Caco-2 (cell line): ENCODE measurements at regions not wholly inside any gene's neighbourhood (a gene's known extent, or its start where the extent isn't known, plus 50 kb on each side); places are given as distances from the start of the nearest gene placed in this dataset.
A peak's percentile ranks its signal among the peaks of the same experiment; 100 is the strongest.

Experiments
- BruUV-seq: library from RNA; stranded (reverse); fragments of 400-500 nt; replicated peaks from 2 replicates; lab custom pipeline; 2021; lab: Mats Ljungman, UMichigan
- CTCF ChIA-PET: fragments of 300-600 bp; sonication (Branson Sonifier 250); formaldehyde crosslinking; loops from one replicate; lab custom pipeline; 2022; ENCODE audit warnings: antibody characterized with exemption; lab: Charles Lee
- POLR2A ChIA-PET: fragments of 300-600 bp; sonication (Branson Sonifier 250); formaldehyde crosslinking; loops from one replicate; lab custom pipeline; 2022; ENCODE audit warnings: antibody characterized with exemption; lab: Charles Lee
- DNase-seq, 2 experiments: peaks; one replicate each; pipeline versions ENCODE4 v3.0.0 to v3.0.0-alpha.2; 2020 to 2022
- H3K27me3 ChIP-seq: replicated peaks from 2 replicates; pipeline ENCODE4 v1.6.0; 2011; ENCODE audit warnings: low read length; ENCODE audit not compliant: control insufficient read depth, insufficient read depth
- H3K36me3 ChIP-seq: 2 replicates; pipeline ENCODE4 v1.5.1; 2011; ENCODE audit warnings: low read length; ENCODE audit not compliant: control insufficient read depth, insufficient read depth
- H3K4me1 ChIP-seq: fragments of 250-450 bp; sonication (Bioruptor Pico); 2 replicates; pipeline ENCODE4 v1.5.1; 2020; ENCODE audit warnings: mild to moderate bottlenecking
- H3K4me3 ChIP-seq: 2 replicates; pipeline ENCODE4 v1.5.1; 2011; ENCODE audit warnings: low read depth, mild to moderate bottlenecking, control low read depth, low read length
- H3K9me3 ChIP-seq: fragments of 250-450 bp; sonication (Bioruptor Pico); 2 replicates; pipeline ENCODE4 v1.5.1; 2020; ENCODE audit warnings: mild to moderate bottlenecking, moderate library complexity
- H3K27ac Mint-ChIP-seq: one replicate; pipeline ENCODE4 v1.8.0; 2022; ENCODE audit warnings: mixed read lengths; ENCODE audit not compliant: unreplicated experiment
- H3K27me3 Mint-ChIP-seq: one replicate; pipeline ENCODE4 v1.8.0; 2022; ENCODE audit warnings: mixed read lengths; ENCODE audit not compliant: insufficient read depth, unreplicated experiment
- H3K36me3 Mint-ChIP-seq: one replicate; pipeline ENCODE4 v1.8.0; 2022; ENCODE audit warnings: mild to moderate bottlenecking, mixed read lengths; ENCODE audit not compliant: insufficient read depth, unreplicated experiment
- H3K4me1 Mint-ChIP-seq: one replicate; pipeline ENCODE4 v1.8.0; 2022; ENCODE audit warnings: low read depth, mixed read lengths; ENCODE audit not compliant: unreplicated experiment
- H3K4me3 Mint-ChIP-seq: one replicate; pipeline ENCODE4 v1.8.0; 2022; ENCODE audit warnings: mild to moderate bottlenecking, moderate library complexity, mixed read lengths; ENCODE audit not compliant: unreplicated experiment
- H3K9me3 Mint-ChIP-seq: one replicate; pipeline ENCODE4 v1.8.0; 2022; ENCODE audit warnings: mixed read lengths; ENCODE audit not compliant: unreplicated experiment
- CTCF ChIP-seq, 2 experiments: fragments of 200-600 bp in 1 of 2; IDR thresholded peaks; 1 replicate in 1 of 2; 2 replicates in 1 of 2; pipeline versions ENCODE4 v1.5.1 to v1.8.0; 2011 to 2022; ENCODE audit warnings: antibody characterized with exemption in 1 of 2, control low read depth in 1 of 2, inconsistent platforms in 1 of 2, low read depth in 1 of 2, low read length in 1 of 2, mild to moderate bottlenecking in 1 of 2, moderate library complexity in 1 of 2; ENCODE audit not compliant: insufficient read depth in 1 of 2, severe bottlenecking in 1 of 2, unreplicated experiment in 1 of 2
- intact Hi-C: fragments of 100-400 bp; cut with micrococcal nuclease; formaldehyde crosslinking; loops from one replicate; pipeline ENCODE4 v1.10.0; 2022; ENCODE audit not compliant: unreplicated experiment

GRCh38 chr1:58849551-58849950 lies 65.7 kb upstream of the JUN start:
- Mint-ChIP-seq H3K4me1 (no peaks in the 10 kb centered on the region), H3K4me3 (no peak overlapping the region), H3K9me3 (no peaks in the 10 kb centered on the region), H3K36me3 (no peaks in the 10 kb centered on the region), H3K27ac (no peak overlapping the region), H3K27me3 (no peaks in the 10 kb centered on the region)
- H3K9me3 ChIP-seq: no peaks in the 10 kb centered on the region
- ChIA-PET CTCF (no interaction called here), POLR2A (no interaction called here)
- no peak for DNase-seq
- H3K4me3 ChIP-seq: no peak overlapping the region
- no TSS peak for BruUV-seq
- no peak for TF ChIP-seq CTCF (IDR thresholded peaks at IDR 0.05; ENCODE audit: insufficient read depth in 1 of 2, low read depth in 1 of 2, low read length in 1 of 2, severe bottlenecking in 1 of 2, unreplicated experiment in 1 of 2)
- H3K4me1 ChIP-seq: peaks cover 8% of the 10 kb centered on the region; the same call in 1 of the 2 replicates
- H3K27me3 ChIP-seq: no peaks in the 10 kb centered on the region
- no peaks in the 10 kb centered on the region for H3K36me3 ChIP-seq
- intact Hi-C loops: no loop called here

DNA sequence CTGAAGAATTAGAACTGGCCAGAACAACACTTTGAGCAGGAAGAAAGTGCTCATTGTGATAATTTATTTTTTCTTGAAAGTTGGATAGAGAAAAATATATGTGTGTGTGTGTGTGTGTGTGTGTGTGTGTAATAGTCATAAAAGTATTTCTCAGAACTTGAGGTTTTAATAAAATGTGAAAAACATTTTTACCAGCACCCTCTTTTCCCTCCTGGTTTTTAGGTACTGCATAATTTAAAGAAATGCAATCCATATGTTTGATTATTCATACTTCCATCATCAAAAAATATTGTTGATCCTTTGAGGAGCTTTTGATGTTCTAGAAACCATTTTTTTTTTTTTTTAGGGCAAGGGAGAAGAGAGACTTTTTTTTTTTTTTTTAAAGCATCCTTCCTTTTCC lies 66.8 kb upstream of the JUN start:
- no peaks in the 10 kb centered on the region for H3K36me3 Mint-ChIP-seq
- intact Hi-C loops: no loop called here
- Histone ChIP-seq H3K36me3 (no peaks in the 10 kb centered on the region), H3K27me3 (no peaks in the 10 kb centered on the region), H3K9me3 (no peaks in the 10 kb centered on the region), H3K4me1 (peaks cover 12% of the 10 kb centered on the region; the same call in 1 of the 2 replicates), H3K4me3 (no peak overlapping the region)
- ChIA-PET POLR2A (no interaction called here), CTCF (no interaction called here)
- no peak for DNase-seq
- no peaks in the 10 kb centered on the region for H3K27me3 Mint-ChIP-seq
- no peak overlapping the region for H3K4me3 Mint-ChIP-seq
- no peak overlapping the region for H3K27ac Mint-ChIP-seq
- H3K9me3 Mint-ChIP-seq: no peaks in the 10 kb centered on the region
- no peak for TF ChIP-seq CTCF (IDR thresholded peaks at IDR 0.05; ENCODE audit: insufficient read depth in 1 of 2, low read depth in 1 of 2, low read length in 1 of 2, severe bottlenecking in 1 of 2, unreplicated experiment in 1 of 2)
- BruUV-seq: no TSS peak
- no peaks in the 10 kb centered on the region for H3K4me1 Mint-ChIP-seq

- H3K9me3 ChIP-seq: no peaks in the 10 kb centered on the region
- CTCF ChIA-PET: no interaction called here
- no peak for DNase-seq
- BruUV-seq: no TSS peak
- Mint-ChIP-seq H3K4me3 (no peak overlapping the region), H3K27me3 (no peaks in the 10 kb centered on the region), H3K36me3 (no peaks in the 10 kb centered on the region), H3K27ac (peak overlapping the region; percentile 66), H3K4me1 (peaks cover under 1% of the 10 kb centered on the region), H3K9me3 (no peaks in the 10 kb centered on the region)
- H3K4me1 ChIP-seq: peaks cover 16% of the 10 kb centered on the region
- TF ChIP-seq CTCF (IDR thresholded peaks at IDR 0.05; ENCODE audit: insufficient read depth in 1 of 2, low read depth in 1 of 2, low read length in 1 of 2, severe bottlenecking in 1 of 2, unreplicated experiment in 1 of 2): no peak
- H3K4me3 ChIP-seq: no peak overlapping the region
- no peaks in the 10 kb centered on the region for H3K36me3 ChIP-seq
- intact Hi-C loops: no loop called here
- H3K27me3 ChIP-seq: no peaks in the 10 kb centered on the region
- POLR2A ChIA-PET: no interaction called here
Observed at GRCh38 chr1:58852731-58853485, 69.1 kb upstream of the JUN start.
